ENCODE measurements at regions not wholly inside any gene's neighbourhood (a gene's known extent, or its start where the extent isn't known, plus 50 kb on each side); places are given as distances from the start of the nearest gene placed in this dataset.

- DNase-seq (ENCODE audit: low read depth, low spot score): no peak
- no peak overlapping the region for H3K4me3 ChIP-seq (ENCODE audit: low read length)
Measured at GRCh38 chr22:44391481-44392445, 79.0 kb upstream of the SHISAL1 start.

GRCh38 chr22:44391015-44391414 is 78.3 kb upstream of the SHISAL1 start:
- H3K4me3 ChIP-seq (ENCODE audit: low read length): no peak overlapping the region

GRCh38 chr22:44390613-44390970 is 77.8 kb upstream of the SHISAL1 start:
- H3K4me3 ChIP-seq (ENCODE audit: low read length): no peak overlapping the region
- no peak for DNase-seq (ENCODE audit: low read depth, low spot score)

More at GRCh38 chr22:44391015-44391414, 78.3 kb upstream of the SHISAL1 start:
- DNase-seq (ENCODE audit: low read depth, low spot score): no peak

GRCh38 chr22:44389926-44390612 is 77.3 kb upstream of the SHISAL1 start:
- H3K4me3 ChIP-seq (ENCODE audit: low read length): no peak overlapping the region
- no peak for DNase-seq (ENCODE audit: low read depth, low spot score)

GRCh38 chr22:44389181-44389580 is 76.4 kb upstream of the SHISAL1 start:
- no peak overlapping the region for H3K4me3 ChIP-seq (ENCODE audit: low read length)
- DNase-seq (ENCODE audit: low read depth, low spot score): no peak

- no peak for DNase-seq (ENCODE audit: low read depth, low spot score)
- no peak overlapping the region for H3K4me3 ChIP-seq (ENCODE audit: low read length)
Measured at GRCh38 chr22:44387486-44387885, 74.7 kb upstream of the SHISAL1 start.

- no peak for DNase-seq (ENCODE audit: low read depth, low spot score)
- H3K4me3 ChIP-seq (ENCODE audit: low read length): no peak overlapping the region
Measured at GRCh38 chr22:44386386-44387035, 73.8 kb upstream of the SHISAL1 start.

GRCh38 chr22:44385781-44386180 is 73.0 kb upstream of the SHISAL1 start:
- H3K4me3 ChIP-seq (ENCODE audit: low read length): no peak overlapping the region

GRCh38 chr22:44385296-44385610 is 72.5 kb upstream of the SHISAL1 start:
- H3K4me3 ChIP-seq (ENCODE audit: low read length): no peak overlapping the region
- DNase-seq (ENCODE audit: low read depth, low spot score): no peak

More at GRCh38 chr22:44385781-44386180, 73.0 kb upstream of the SHISAL1 start:
- DNase-seq (ENCODE audit: low read depth, low spot score): no peak

- H3K4me3 ChIP-seq (ENCODE audit: low read length): no peak overlapping the region
- no peak for DNase-seq (ENCODE audit: low read depth, low spot score)
Measured at GRCh38 chr22:44384563-44385295, 72.0 kb upstream of the SHISAL1 start.

GRCh38 chr22:44383652-44384562 is 71.2 kb upstream of the SHISAL1 start:
- no peak for DNase-seq (ENCODE audit: low read depth, low spot score)
- no peak overlapping the region for H3K4me3 ChIP-seq (ENCODE audit: low read length)

GRCh38 chr22:44383064-44383575 is 70.4 kb upstream of the SHISAL1 start:
- no peak for DNase-seq (ENCODE audit: low read depth, low spot score)

GRCh38 chr22:44382116-44383038 is 69.6 kb upstream of the SHISAL1 start:
- no peak for DNase-seq (ENCODE audit: low read depth, low spot score)
- no peak overlapping the region for H3K4me3 ChIP-seq (ENCODE audit: low read length)

More at GRCh38 chr22:44383064-44383575, 70.4 kb upstream of the SHISAL1 start:
- H3K4me3 ChIP-seq (ENCODE audit: low read length): no peak overlapping the region

- H3K4me3 ChIP-seq (ENCODE audit: low read length): no peak overlapping the region
- DNase-seq (ENCODE audit: low read depth, low spot score): no peak
Measured at GRCh38 chr22:44381761-44382115, 69.0 kb upstream of the SHISAL1 start.

- no peak for DNase-seq (ENCODE audit: low read depth, low spot score)
Measured at GRCh38 chr22:44380756-44381486, 68.2 kb upstream of the SHISAL1 start.

More at GRCh38 chr22:44380756-44381486, 68.2 kb upstream of the SHISAL1 start:
- no peak overlapping the region for H3K4me3 ChIP-seq (ENCODE audit: low read length)
